CD14-positive monocyte (primary cell): ENCODE measurements at regions not wholly inside any gene's neighbourhood (a gene's known extent, or its start where the extent isn't known, plus 50 kb on each side); places are given as distances from the start of the nearest gene placed in this dataset.

Experiments used
- DNase-seq, 3 donors: peaks; one replicate each; pipeline ENCODE4 v3.0.0-alpha.2; 2011 to 2022
- H2AFZ ChIP-seq: 2 replicates; pipeline ENCODE4 v1.6.0; 2012; ENCODE audit warnings: mild to moderate bottlenecking, low read depth, low read length, inconsistent platforms; ENCODE audit not compliant: insufficient read depth, poor library complexity, severe bottlenecking
- H3K27ac ChIP-seq, 2 donors: 1 replicate in 1 of 2; 2 replicates in 1 of 2; pipeline ENCODE4 v1.5.1; 2012 to 2013; ENCODE audit warnings: low read length in 2 of 2, control low read depth in 1 of 2, inconsistent platforms in 1 of 2, low read depth in 1 of 2, mild to moderate bottlenecking in 1 of 2
- H3K27me3 ChIP-seq, 2 donors: one replicate each; pipeline versions ENCODE4 v1.6.0 to v1.6.1; 2011 to 2013; ENCODE audit warnings: low read length in 2 of 2; ENCODE audit not compliant: control insufficient read depth in 2 of 2, insufficient read depth in 2 of 2
- H3K36me3 ChIP-seq, 2 donors: replicated peaks in 1 of 2; 1 replicate in 1 of 2; 2 replicates in 1 of 2; pipeline versions ENCODE4 v1.5.1 to v1.6.1; 2012 to 2013; ENCODE audit warnings: low read length in 2 of 2, control low read depth in 1 of 2, inconsistent platforms in 1 of 2, mild to moderate bottlenecking in 1 of 2; ENCODE audit not compliant: insufficient read depth in 2 of 2, control insufficient read depth in 1 of 2
- H3K4me1 ChIP-seq, 2 donors: 1 replicate in 1 of 2; 2 replicates in 1 of 2; pipeline versions ENCODE4 v1.5.1 to v1.6.1; 2012 to 2013; ENCODE audit warnings: low read length in 2 of 2, control low read depth in 1 of 2, inconsistent platforms in 1 of 2, mild to moderate bottlenecking in 1 of 2, moderate library complexity in 1 of 2; ENCODE audit not compliant: insufficient read depth in 2 of 2, control insufficient read depth in 1 of 2
- H3K4me2 ChIP-seq: replicated peaks from 2 replicates; pipeline ENCODE3; 2012; ENCODE audit warnings: low read length, moderate library complexity, mild to moderate bottlenecking; ENCODE audit not compliant: poor library complexity, severe bottlenecking; ENCODE audit errors: extremely low read depth
- H3K4me3 ChIP-seq, 3 experiments: fragments of 200-600 bp in 1 of 3; sonication (generic) in 1 of 3; replicated peaks in 1 of 3; 1 replicate in 2 of 3; 2 replicates in 1 of 3; pipeline ENCODE4 v1.5.1; 2011 to 2013; ENCODE audit warnings: low read length in 3 of 3, mild to moderate bottlenecking in 3 of 3, control low read depth in 2 of 3, low read depth in 2 of 3, inconsistent platforms in 1 of 3, moderate library complexity in 1 of 3
- H3K79me2 ChIP-seq: 2 replicates; pipeline ENCODE4 v1.6.0; 2012; ENCODE audit warnings: mild to moderate bottlenecking, control low read depth, inconsistent platforms, low read length, moderate library complexity; ENCODE audit not compliant: insufficient read depth
- H3K9ac ChIP-seq: 2 replicates; pipeline ENCODE4 v1.6.0; 2017; ENCODE audit warnings: low read length, mild to moderate bottlenecking; ENCODE audit not compliant: insufficient read depth, poor library complexity, severe bottlenecking
- H3K9me3 ChIP-seq, 2 donors: replicated peaks in 1 of 2; 1 replicate in 1 of 2; 2 replicates in 1 of 2; pipeline versions ENCODE4 v1.5.1 to v1.6.1; 2012 to 2013; ENCODE audit warnings: low read length in 2 of 2, control low read depth in 1 of 2; ENCODE audit not compliant: control insufficient read depth in 1 of 2, insufficient read depth in 1 of 2
- H4K20me1 ChIP-seq: 2 replicates; pipeline ENCODE4 v1.6.0; 2012; ENCODE audit warnings: mild to moderate bottlenecking, low read length, control low read depth, moderate library complexity; ENCODE audit not compliant: insufficient read depth
- H3K27ac Mint-ChIP-seq, 7 donors: one replicate each; pipeline ENCODE4 v1.8.0; 2020; ENCODE audit warnings: mild to moderate bottlenecking in 7 of 7, mixed read lengths in 7 of 7, moderate library complexity in 6 of 7, inconsistent platforms in 2 of 7
- H3K27me3 Mint-ChIP-seq, 3 donors: one replicate each; pipeline ENCODE4 v1.8.0; 2021 to 2022; ENCODE audit warnings: low read depth in 3 of 3, mild to moderate bottlenecking in 3 of 3, mixed read lengths in 3 of 3, moderate library complexity in 3 of 3, inconsistent platforms in 1 of 3
- H3K36me3 Mint-ChIP-seq, 2 donors: one replicate each; pipeline ENCODE4 v1.8.0; 2020; ENCODE audit warnings: mixed read lengths in 2 of 2, inconsistent platforms in 1 of 2, mild to moderate bottlenecking in 1 of 2
- H3K4me1 Mint-ChIP-seq: one replicate; pipeline ENCODE4 v1.8.0; 2020; ENCODE audit warnings: mild to moderate bottlenecking, mixed read lengths
- H3K4me3 Mint-ChIP-seq, 2 donors: one replicate each; pipeline ENCODE4 v1.8.0; 2020; ENCODE audit warnings: mild to moderate bottlenecking in 2 of 2, mixed read lengths in 2 of 2, moderate library complexity in 1 of 2
- H3K9me3 Mint-ChIP-seq, 7 donors: one replicate each; pipeline ENCODE4 v1.8.0; 2020 to 2022; ENCODE audit warnings: mixed read lengths in 7 of 7, mild to moderate bottlenecking in 6 of 7, moderate library complexity in 6 of 7, inconsistent platforms in 2 of 7
- WGBS: methylation state at CpG from one replicate; pipeline ENCODE4 v1.1.5; 2013; ENCODE audit warnings: missing lambda C conversion rate; ENCODE audit not compliant: insufficient coverage; 5-methylcytosine and 5-hydroxymethylcytosine counted together
- intact Hi-C, 2 donors: fragments of 100-400 bp; cut with micrococcal nuclease; formaldehyde crosslinking; loops; one replicate each; pipeline versions ENCODE4 v1.15.0 to v1.15.1; 2023
- TF ChIP-seq, protein P1 (sequence below): fragments of 200-600 bp; IDR thresholded peaks from one replicate; pipeline ENCODE4 v1.8.0; 2022; ENCODE audit warnings: antibody characterized with exemption, mild to moderate bottlenecking

DNA sequence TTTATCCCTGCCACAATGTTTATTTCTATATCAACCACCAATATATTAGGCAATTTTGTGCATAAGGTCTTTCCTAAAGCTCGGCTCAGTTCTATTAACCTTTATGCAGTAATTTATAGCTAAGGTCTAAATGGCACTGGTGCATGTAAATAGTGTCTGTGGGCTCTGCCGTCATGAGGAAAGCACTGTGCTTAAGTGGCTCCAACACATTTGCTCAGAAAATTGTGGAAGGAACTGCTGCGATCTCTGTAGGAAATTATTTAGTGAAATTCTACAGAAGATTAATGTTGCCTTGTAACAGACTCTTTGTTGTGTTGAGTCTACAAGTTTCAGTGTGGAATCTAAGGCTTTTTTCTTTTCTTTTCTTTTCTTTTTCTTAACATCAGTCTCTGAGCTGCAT lies 54.0 kb upstream of the EGLN3 start:
- H3K4me1 ChIP-seq, result peaks cover 0 to 3% of the 10 kb centered on the region in 2 donors
- intact Hi-C loops, result no loop called here
- WGBS, result no CpG with 5 or more reads among the region's 3 CpGs
- no peaks in the 10 kb centered on the region for H3K79me2 ChIP-seq
- H3K4me3 Mint-ChIP-seq, result no peak overlapping the region
- no peak overlapping the region for H3K27ac Mint-ChIP-seq
- H3K4me1 Mint-ChIP-seq, result peaks cover 3% of the 10 kb centered on the region
- H4K20me1 ChIP-seq, result no peaks in the 10 kb centered on the region
- H2AFZ ChIP-seq, result no peak overlapping the region
- H3K4me2 ChIP-seq, result no peak overlapping the region
- H3K27me3 Mint-ChIP-seq, result peaks cover 0 to 3% (median 2%) of the 10 kb centered on the region in 3 donors
- H3K9me3 ChIP-seq, result no peaks in the 10 kb centered on the region
- H3K36me3 ChIP-seq, result no peaks in the 10 kb centered on the region
- peaks cover 0 to 5% (median 0%) of the 10 kb centered on the region in 7 donors for H3K9me3 Mint-ChIP-seq
- no peak overlapping the region for H3K4me3 ChIP-seq
- H3K36me3 Mint-ChIP-seq, result no peaks in the 10 kb centered on the region
- TF ChIP-seq, protein P1, sequence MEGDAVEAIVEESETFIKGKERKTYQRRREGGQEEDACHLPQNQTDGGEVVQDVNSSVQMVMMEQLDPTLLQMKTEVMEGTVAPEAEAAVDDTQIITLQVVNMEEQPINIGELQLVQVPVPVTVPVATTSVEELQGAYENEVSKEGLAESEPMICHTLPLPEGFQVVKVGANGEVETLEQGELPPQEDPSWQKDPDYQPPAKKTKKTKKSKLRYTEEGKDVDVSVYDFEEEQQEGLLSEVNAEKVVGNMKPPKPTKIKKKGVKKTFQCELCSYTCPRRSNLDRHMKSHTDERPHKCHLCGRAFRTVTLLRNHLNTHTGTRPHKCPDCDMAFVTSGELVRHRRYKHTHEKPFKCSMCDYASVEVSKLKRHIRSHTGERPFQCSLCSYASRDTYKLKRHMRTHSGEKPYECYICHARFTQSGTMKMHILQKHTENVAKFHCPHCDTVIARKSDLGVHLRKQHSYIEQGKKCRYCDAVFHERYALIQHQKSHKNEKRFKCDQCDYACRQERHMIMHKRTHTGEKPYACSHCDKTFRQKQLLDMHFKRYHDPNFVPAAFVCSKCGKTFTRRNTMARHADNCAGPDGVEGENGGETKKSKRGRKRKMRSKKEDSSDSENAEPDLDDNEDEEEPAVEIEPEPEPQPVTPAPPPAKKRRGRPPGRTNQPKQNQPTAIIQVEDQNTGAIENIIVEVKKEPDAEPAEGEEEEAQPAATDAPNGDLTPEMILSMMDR, result no peak
- no peak overlapping the region for H3K9ac ChIP-seq
- H3K27me3 ChIP-seq, result no peaks in the 10 kb centered on the region
- no peak for DNase-seq
- no peak overlapping the region for H3K27ac ChIP-seq

DNA sequence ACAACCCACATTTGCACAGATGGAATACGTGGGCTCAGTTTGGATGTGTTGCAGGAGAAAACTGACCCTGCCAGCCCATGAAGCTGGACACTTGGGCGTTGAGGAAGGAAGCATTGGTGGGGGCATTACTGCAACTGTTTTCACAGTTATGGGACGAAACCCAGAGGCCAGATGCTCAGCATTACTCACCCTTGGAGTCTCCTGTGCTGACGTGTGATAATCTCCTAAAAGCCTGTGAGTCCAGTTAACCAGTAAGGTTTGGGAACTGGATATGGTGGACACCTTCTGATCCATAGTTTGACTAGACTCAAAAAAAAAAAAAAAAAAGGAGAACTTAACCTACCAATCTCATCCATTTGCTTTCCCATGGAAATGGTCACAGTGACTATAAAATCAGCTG lies 52.8 kb upstream of the EGLN3 start:
- Mint-ChIP-seq H3K36me3 (no peaks in the 10 kb centered on the region), H3K27me3 (peaks cover 0 to 3% (median 2%) of the 10 kb centered on the region in 3 donors), H3K4me1 (peaks cover 3% of the 10 kb centered on the region), H3K4me3 (no peak overlapping the region), H3K9me3 (peaks cover 0 to 5% (median 0%) of the 10 kb centered on the region in 7 donors), H3K27ac (no peak overlapping the region)
- Histone ChIP-seq H3K4me3 (no peak overlapping the region), H2AFZ (no peak overlapping the region), H3K9ac (no peak overlapping the region), H3K79me2 (no peaks in the 10 kb centered on the region), H3K9me3 (no peaks in the 10 kb centered on the region), H3K27ac (no peak overlapping the region), H4K20me1 (no peaks in the 10 kb centered on the region), H3K4me2 (no peak overlapping the region), H3K27me3 (no peaks in the 10 kb centered on the region), H3K4me1 (peaks cover 0 to 3% of the 10 kb centered on the region in 2 donors), H3K36me3 (no peaks in the 10 kb centered on the region)
- no peak for DNase-seq
- 92% methylated on average over 2 of the region's 4 CpGs for WGBS
- TF ChIP-seq, protein P1, result no peak
- intact Hi-C loops, result no loop called here
